UCSD-AML1 (cell line): ENCODE measurements at regions not wholly inside any gene's neighbourhood (a gene's known extent, or its start where the extent isn't known, plus 50 kb on each side); places are given as distances from the start of the nearest gene placed in this dataset.

Source experiments
- DNase-seq: peaks from one replicate; lab custom pipeline; 2025; ENCODE audit not compliant: unreplicated experiment; lab: John Stamatoyannopoulos, UW

GRCh38 chr1:95974586-95974985 is 740.6 kb downstream of the RWDD3 start:
- no peak for DNase-seq

DNA sequence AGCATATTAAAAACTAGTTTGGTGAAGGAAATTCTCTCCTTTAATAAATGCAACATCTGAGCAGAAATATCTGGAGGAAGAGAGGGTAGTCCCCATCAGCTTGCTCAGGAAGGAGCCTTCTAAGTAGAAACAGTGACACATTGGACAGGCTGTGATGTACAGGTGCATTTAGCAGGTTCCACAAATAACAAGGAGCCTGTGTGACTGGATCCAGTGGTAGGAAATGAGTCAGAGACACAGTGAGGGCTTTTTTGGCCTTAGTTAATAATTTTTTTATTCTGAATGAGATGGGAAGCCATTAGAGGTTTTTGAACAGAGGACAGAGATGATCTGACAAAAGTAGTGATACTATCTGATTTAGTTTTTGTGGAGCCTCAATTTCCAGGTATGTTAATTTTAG is 738.9 kb upstream of the PTBP2 start:
- no peak for DNase-seq

GRCh38 chr1:95983831-95984230 is 737.8 kb upstream of the PTBP2 start:
- no peak for DNase-seq

- DNase-seq = no peak
These were observed 736.7 kb upstream of the PTBP2 start for GRCh38 chr1:95984798-95985374.

GRCh38 chr1:95990033-95990432 is 731.6 kb upstream of the PTBP2 start:
- DNase-seq = no peak

DNA sequence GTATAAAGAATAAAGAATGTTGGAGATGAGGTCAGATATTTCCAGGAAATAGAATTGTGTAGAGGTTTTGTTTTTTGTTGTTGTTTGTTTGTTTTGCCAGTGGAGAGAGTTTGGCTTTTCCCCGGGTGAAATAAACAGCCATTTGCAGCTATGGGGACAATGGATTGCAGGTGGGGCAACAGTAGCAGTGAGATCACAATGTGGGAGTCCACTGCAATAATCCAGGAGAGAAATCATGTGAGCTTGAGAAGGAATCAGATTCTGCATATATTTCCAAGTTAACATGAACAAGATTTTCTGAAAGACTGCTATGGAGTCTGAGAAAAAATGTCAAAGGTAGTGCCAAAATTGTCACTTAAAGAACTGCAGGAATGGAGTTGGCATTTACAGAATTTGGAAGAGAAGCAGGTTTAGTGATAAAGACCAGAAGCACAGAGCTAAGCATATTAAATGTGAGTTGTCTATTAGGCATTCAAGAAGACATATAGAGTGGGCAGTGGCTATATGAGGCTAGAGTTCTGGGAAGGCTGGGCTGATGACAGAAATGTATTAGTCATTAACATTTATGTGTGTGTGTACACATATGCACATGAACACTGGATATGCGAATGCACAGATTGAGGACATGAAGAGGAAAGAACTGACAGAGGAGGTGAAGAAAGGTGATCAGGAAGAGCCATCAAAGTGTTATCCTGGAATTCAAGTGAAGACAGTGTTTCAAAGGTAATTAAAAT is 729.6 kb upstream of the PTBP2 start:
- DNase-seq = no peak

- DNase-seq = no peak
These were observed 726.9 kb upstream of the PTBP2 start for GRCh38 chr1:95994643-95995042.

- no peak for DNase-seq
These were observed 719.4 kb upstream of the PTBP2 start for GRCh38 chr1:96002201-96002600.

- DNase-seq = no peak
These were observed 718.3 kb upstream of the PTBP2 start for GRCh38 chr1:96002969-96003964.

DNA sequence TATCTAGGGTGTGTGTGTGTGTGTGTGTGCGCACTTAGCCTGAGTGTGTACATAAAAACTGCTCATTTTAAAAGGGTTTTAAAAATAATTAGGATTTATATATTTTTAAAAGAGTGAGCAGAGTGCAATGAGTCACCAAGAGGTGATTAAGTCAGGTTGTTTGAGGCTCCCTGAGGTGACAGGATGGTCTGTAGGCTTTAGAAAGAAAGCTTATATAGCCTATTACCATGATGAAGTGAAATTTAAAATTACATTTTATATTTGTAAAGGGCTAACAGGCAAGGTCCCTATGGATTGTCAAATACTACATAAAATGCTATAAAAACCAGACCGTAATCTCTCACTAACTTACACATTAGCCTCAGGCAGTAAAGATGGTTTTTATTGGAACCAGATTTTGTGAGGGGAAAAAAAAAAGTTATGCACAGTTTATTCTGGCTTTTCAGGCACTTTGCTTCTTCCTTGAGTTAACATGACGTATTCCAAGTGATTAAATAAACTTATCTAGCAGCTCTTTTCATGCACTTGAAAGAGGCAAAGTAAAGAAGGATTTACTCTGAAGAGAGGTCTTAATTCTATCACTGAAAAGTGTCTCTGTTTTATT is 711.7 kb upstream of the PTBP2 start:
- no peak for DNase-seq

- DNase-seq = no peak
These were observed 710.0 kb upstream of the PTBP2 start for GRCh38 chr1:96011606-96012005.

- no peak for DNase-seq
These were observed 705.4 kb upstream of the PTBP2 start for GRCh38 chr1:96016219-96016618.

DNA sequence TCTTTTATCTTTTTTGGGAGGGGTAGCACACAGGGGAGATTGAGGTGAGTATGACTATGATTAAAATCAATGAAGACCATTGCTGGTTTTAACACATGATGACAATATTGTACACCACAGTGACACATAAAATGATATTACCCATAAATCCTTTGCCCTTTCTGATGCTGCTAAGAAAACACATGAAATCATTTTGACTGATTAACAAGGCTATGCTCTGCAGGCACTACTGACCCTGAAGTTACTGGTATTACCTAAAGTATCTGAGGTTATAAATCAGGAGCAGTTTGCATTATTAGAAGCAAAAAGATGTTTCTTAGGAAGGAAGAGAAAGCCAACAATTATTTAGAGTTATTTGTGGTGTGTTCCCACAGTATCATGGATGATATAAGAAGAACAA is 701.2 kb upstream of the PTBP2 start:
- DNase-seq = no peak

- no peak for DNase-seq
These were observed 696.5 kb upstream of the PTBP2 start for GRCh38 chr1:96025062-96025461.

GRCh38 chr1:96028071-96028470 is 693.5 kb upstream of the PTBP2 start:
- no peak for DNase-seq

GRCh38 chr1:96030312-96030711 is 691.3 kb upstream of the PTBP2 start:
- DNase-seq = no peak

- DNase-seq = no peak
These were observed 687.6 kb upstream of the PTBP2 start for GRCh38 chr1:96034006-96034405.

DNA sequence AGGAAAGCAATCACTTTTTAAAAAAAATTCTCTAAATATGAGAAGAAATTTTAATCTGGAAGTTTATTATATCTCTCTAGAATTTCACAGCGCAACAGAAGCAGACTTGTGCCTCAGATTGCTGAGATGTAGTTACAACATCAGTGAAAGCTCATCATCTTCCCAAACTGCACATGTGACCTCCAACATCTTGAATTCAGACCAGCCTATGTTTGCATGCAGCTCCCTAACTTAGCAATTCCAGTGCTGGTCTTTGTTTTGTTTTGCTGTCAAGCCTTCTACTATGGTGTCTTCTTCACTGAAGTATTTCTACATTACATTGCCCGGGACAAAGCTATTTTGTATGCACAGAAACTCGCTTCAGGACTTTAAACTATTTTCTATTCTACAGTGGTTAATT is 684.8 kb upstream of the PTBP2 start:
- DNase-seq = no peak

DNA sequence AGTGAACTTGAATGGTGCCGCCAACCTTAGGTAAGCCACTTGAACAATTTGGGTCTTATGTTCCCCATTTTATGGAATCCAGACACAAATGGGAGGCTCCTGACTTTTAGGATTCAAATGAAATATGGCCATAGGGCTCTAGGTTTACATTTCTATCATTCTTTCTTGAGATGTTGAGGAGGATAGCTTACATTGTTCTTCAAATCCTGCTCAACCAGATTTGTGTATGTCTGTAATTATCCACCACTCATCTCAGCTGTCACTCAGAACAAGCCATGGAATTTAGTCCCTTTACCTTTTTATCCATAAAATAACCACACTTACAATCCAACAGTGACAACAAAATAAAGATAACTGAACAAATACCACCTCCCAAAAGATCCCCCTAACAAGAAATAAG is 682.9 kb upstream of the PTBP2 start:
- no peak for DNase-seq

- DNase-seq = no peak
These were observed 681.7 kb upstream of the PTBP2 start for GRCh38 chr1:96039910-96040309.

GRCh38 chr1:96041470-96041869 is 680.1 kb upstream of the PTBP2 start:
- DNase-seq = no peak
